ENCODE measurements at regions not wholly inside any gene's neighbourhood (a gene's known extent, or its start where the extent isn't known, plus 50 kb on each side); places are given as distances from the start of the nearest gene placed in this dataset.
"Not testable (repeated sequence)": the region's sequence is repeated elsewhere in the genome, so short reads cannot be mapped to it uniquely, and the experiment has no call there.

- ChIA-PET POLR2A (no interaction called here), CTCF (interaction anchor here (1.0 kb wide), 1 partner anchor 13 kb away, joined by 3 read pairs; no protein-coding TSS in a partner anchor)
- no peak for DNase-seq (ENCODE audit: extremely low spot score)
- no peak for TF ChIP-seq L3MBTL2 (conservative IDR thresholded peaks at IDR 0.05)
- no peak for TF ChIP-seq FOXK2 (IDR thresholded peaks at IDR 0.05)
- TF ChIP-seq SUZ12 (IDR thresholded peaks at IDR 0.05): no peak
- TF ChIP-seq LEF1 (IDR thresholded peaks at IDR 0.05; ENCODE audit: borderline replicate concordance): no peak
- no peak for TF ChIP-seq ARNT (IDR thresholded peaks at IDR 0.05)
Measured at GRCh38 chr12:115296613-115297198, 612.7 kb upstream of the TBX3 start.

DNA sequence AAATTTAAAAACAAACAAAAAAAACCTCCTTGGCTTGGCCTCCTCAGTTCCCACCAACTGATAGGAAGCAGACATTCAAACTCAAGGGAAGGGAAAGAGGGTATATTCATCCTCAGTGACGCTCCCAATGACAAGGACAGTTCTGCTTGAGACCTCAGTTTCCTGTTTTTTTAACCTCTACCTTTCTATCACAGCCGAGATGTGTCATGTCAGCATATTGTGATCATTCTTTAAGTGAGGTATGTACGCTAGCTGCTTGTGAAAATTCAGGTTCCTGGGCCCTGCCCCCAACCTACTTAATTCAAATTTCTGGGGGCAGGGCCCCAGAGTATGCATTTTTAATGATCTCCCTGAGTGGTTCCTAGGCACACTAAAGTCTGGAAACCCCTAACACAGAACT lies 611.9 kb upstream of the TBX3 start:
- POLR2A ChIA-PET: no interaction called here

GRCh38 chr12:115294453-115295133 lies 610.6 kb upstream of the TBX3 start:
- CTCF ChIA-PET: no interaction called here
- TF ChIP-seq, protein P1, sequence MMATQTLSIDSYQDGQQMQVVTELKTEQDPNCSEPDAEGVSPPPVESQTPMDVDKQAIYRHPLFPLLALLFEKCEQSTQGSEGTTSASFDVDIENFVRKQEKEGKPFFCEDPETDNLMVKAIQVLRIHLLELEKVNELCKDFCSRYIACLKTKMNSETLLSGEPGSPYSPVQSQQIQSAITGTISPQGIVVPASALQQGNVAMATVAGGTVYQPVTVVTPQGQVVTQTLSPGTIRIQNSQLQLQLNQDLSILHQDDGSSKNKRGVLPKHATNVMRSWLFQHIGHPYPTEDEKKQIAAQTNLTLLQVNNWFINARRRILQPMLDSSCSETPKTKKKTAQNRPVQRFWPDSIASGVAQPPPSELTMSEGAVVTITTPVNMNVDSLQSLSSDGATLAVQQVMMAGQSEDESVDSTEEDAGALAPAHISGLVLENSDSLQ (IDR thresholded peaks at IDR 0.05): no peak
- no peak for TF ChIP-seq FOXK2 (IDR thresholded peaks at IDR 0.05)
- no peak for TF ChIP-seq ELF4 (IDR thresholded peaks at IDR 0.05)
- TF ChIP-seq CTBP1 (IDR thresholded peaks at IDR 0.05; ENCODE audit: borderline replicate concordance): no peak
- no peak for TF ChIP-seq FOXA1 (IDR thresholded peaks at IDR 0.05)
- POLR2A ChIA-PET: no interaction called here
- no peak for DNase-seq (ENCODE audit: extremely low spot score)

More for the DNA sequence above, 611.9 kb upstream of the TBX3 start:
- no peak for TF ChIP-seq FOXM1 (IDR thresholded peaks at IDR 0.05; ENCODE audit: borderline replicate concordance)
- no peak for TF ChIP-seq BHLHE40 (IDR thresholded peaks at IDR 0.05; ENCODE audit: borderline replicate concordance)
- TF ChIP-seq SUZ12 (IDR thresholded peaks at IDR 0.05): no peak
- no peak for TF ChIP-seq TARDBP (IDR thresholded peaks at IDR 0.05)
- TF ChIP-seq CTBP1 (IDR thresholded peaks at IDR 0.05; ENCODE audit: borderline replicate concordance): no peak
- TF ChIP-seq, protein P1 (IDR thresholded peaks at IDR 0.05): no peak
- TF ChIP-seq LEF1 (IDR thresholded peaks at IDR 0.05; ENCODE audit: borderline replicate concordance): no peak
- TF ChIP-seq SP1 (IDR thresholded peaks at IDR 0.05): no peak
- no peak for TF ChIP-seq ARNT (IDR thresholded peaks at IDR 0.05)
- TF ChIP-seq NFRKB (IDR thresholded peaks at IDR 0.05): no peak
- TF ChIP-seq FOXK2 (IDR thresholded peaks at IDR 0.05): no peak
- TF ChIP-seq FOXA1 (IDR thresholded peaks at IDR 0.05): no peak
- no peak for TF ChIP-seq ELF4 (IDR thresholded peaks at IDR 0.05)
- no peak for TF ChIP-seq L3MBTL2 (conservative IDR thresholded peaks at IDR 0.05)
- TF ChIP-seq HDGF (IDR thresholded peaks at IDR 0.05; ENCODE audit: borderline replicate concordance): no peak
- no peak for TF ChIP-seq ZNF384 (IDR thresholded peaks at IDR 0.05)
- CTCF ChIA-PET: interaction anchor here (1.0 kb wide), 1 partner anchor 14 kb away, joined by 3 read pairs; no protein-coding TSS in a partner anchor
- DNase-seq (ENCODE audit: extremely low spot score): no peak

GRCh38 chr12:115285429-115285828 lies 601.5 kb upstream of the TBX3 start:
- DNase-seq (ENCODE audit: extremely low spot score); CTCF ChIA-PET; POLR2A ChIA-PET: not testable (repeated sequence)

DNA sequence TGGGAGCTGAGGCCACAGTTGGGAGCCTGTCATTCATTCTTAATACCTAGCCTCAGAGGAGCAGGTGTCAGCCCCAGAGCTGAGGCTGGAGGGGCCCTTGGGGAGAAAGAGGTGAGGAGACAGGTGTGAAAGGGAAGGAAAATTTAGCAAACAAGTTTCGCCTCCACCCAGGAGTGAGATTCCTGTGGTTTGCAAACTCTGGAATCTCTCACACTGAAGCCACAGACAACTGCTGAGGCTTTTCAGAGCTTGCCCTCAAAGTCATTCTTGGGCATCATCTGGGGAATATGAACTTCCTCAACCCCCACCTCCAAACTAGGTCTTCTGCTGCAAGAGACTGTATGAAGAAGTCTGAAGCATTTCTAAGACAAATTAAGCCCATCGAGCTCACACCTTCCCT lies 589.5 kb upstream of the TBX3 start:
- ChIA-PET POLR2A (no interaction called here), CTCF (no interaction called here)
- no peak for TF ChIP-seq ARNT (IDR thresholded peaks at IDR 0.05)
- no peak for TF ChIP-seq ELF4 (IDR thresholded peaks at IDR 0.05)
- TF ChIP-seq SP1 (IDR thresholded peaks at IDR 0.05): no peak
- TF ChIP-seq FOXM1 (IDR thresholded peaks at IDR 0.05; ENCODE audit: borderline replicate concordance): no peak
- TF ChIP-seq ZNF384 (IDR thresholded peaks at IDR 0.05): no peak
- TF ChIP-seq, protein P1 (IDR thresholded peaks at IDR 0.05): no peak
- DNase-seq (ENCODE audit: extremely low spot score): no peak

GRCh38 chr12:115268451-115268850 lies 584.5 kb upstream of the TBX3 start:
- no peak for DNase-seq (ENCODE audit: extremely low spot score)
- no peak for TF ChIP-seq CTBP1 (IDR thresholded peaks at IDR 0.05; ENCODE audit: borderline replicate concordance)
- TF ChIP-seq TARDBP (IDR thresholded peaks at IDR 0.05): no peak
- TF ChIP-seq FOXK2 (IDR thresholded peaks at IDR 0.05): no peak
- ChIA-PET POLR2A (no interaction called here), CTCF (no interaction called here)

DNA sequence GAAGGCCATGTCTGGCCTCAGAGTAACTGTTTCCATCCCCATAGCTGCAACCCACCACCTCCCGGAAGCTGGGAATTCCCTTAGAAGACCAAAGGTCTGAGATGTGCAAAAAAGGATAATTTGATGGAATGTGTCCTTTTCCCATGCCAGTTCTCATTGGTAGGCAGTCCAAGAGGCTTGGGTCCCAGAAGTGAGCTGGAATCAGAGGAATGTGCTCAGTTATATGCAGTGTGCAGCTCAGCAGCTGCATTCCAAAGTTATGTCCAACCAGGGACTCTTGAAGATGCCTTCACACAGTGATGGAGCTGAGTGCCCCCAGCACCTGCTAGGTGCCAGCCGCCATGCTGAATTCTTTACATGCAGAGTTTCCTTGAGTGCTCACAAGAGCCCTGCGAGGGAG lies 583.9 kb upstream of the TBX3 start:
- no peak for TF ChIP-seq LEF1 (IDR thresholded peaks at IDR 0.05; ENCODE audit: borderline replicate concordance)
- no peak for TF ChIP-seq BHLHE40 (IDR thresholded peaks at IDR 0.05; ENCODE audit: borderline replicate concordance)
- TF ChIP-seq FOXA1 (IDR thresholded peaks at IDR 0.05): no peak
- no peak for TF ChIP-seq FOXM1 (IDR thresholded peaks at IDR 0.05; ENCODE audit: borderline replicate concordance)
- TF ChIP-seq, protein P1 (IDR thresholded peaks at IDR 0.05): no peak
- no peak for TF ChIP-seq TARDBP (IDR thresholded peaks at IDR 0.05)
- no peak for TF ChIP-seq NFRKB (IDR thresholded peaks at IDR 0.05)
- no peak for TF ChIP-seq L3MBTL2 (conservative IDR thresholded peaks at IDR 0.05)
- ChIA-PET CTCF (no interaction called here), POLR2A (no interaction called here)
- DNase-seq (ENCODE audit: extremely low spot score): no peak
